ENCODE measurements at regions not wholly inside any gene's neighbourhood (a gene's known extent, or its start where the extent isn't known, plus 50 kb on each side); places are given as distances from the start of the nearest gene placed in this dataset.

DNA sequence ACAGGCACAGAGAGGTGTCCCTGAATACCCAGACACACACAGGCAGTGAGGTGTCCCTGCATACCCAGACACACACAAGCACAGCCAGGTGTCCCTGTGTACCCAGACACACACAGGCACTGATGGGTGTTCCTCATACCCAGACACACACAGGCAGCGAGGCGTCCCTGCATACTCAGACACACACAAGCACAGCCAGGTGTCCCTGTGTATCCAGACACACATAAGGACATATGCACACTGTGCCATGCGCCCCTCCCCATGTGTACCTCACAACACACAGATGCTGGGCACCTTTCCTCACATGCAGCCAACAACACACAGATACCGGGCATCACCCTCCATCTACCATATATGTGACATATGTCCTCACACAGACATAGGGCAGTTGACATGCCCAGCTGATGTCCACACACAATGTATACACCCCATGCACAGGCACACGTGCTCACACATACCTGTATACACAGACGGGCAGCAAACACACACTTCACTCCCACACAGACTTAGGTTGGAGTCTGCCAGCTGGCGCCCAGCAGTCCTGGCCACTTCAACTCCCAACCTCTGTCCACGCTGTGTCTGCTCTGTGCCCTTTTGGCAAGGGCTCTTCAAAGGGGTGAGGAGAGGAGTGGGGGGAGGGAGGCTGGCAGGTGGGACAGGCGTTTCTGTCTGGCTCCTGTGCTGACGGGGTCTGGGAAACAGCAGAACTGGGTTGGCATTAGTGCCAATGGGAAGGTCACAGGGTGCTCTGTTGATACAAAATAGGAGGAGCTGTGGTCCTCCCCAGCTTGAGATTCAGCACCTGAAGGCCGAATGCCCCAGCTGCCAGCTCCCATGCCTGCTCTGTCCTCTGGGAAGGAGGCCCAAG lies 69.4 kb upstream of the ALX4 start:
- H3K4me3 ChIP-seq (ENCODE audit: low read length), result no peak overlapping the region
- no peak for DNase-seq (ENCODE audit: low read depth)
- TF ChIP-seq, protein P1, sequence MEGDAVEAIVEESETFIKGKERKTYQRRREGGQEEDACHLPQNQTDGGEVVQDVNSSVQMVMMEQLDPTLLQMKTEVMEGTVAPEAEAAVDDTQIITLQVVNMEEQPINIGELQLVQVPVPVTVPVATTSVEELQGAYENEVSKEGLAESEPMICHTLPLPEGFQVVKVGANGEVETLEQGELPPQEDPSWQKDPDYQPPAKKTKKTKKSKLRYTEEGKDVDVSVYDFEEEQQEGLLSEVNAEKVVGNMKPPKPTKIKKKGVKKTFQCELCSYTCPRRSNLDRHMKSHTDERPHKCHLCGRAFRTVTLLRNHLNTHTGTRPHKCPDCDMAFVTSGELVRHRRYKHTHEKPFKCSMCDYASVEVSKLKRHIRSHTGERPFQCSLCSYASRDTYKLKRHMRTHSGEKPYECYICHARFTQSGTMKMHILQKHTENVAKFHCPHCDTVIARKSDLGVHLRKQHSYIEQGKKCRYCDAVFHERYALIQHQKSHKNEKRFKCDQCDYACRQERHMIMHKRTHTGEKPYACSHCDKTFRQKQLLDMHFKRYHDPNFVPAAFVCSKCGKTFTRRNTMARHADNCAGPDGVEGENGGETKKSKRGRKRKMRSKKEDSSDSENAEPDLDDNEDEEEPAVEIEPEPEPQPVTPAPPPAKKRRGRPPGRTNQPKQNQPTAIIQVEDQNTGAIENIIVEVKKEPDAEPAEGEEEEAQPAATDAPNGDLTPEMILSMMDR (IDR thresholded peaks at IDR 0.05; ENCODE audit: insufficient read depth, low read depth, low read length, missing control alignments), result no peak

DNA sequence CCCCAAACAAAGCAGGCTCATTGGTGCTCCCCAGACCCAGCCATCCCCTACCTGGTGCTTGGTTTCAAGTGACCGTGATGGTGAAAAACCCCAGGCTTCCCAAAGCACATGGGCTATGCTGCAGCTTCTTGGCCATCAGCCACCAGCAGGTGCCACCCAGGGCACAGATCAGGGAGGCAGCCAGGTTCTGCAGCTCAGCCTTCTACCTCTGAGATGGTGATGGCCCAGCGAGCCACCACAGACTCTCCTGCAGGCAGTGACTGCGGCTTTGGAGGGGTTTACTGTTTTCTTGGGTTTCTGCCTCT lies 70.0 kb upstream of the ALX4 start:
- DNase-seq (ENCODE audit: low read depth), result no peak
- no peak overlapping the region for H3K4me3 ChIP-seq (ENCODE audit: low read length)
- TF ChIP-seq, protein P1 (IDR thresholded peaks at IDR 0.05; ENCODE audit: insufficient read depth, low read depth, low read length, missing control alignments), result no peak

DNA sequence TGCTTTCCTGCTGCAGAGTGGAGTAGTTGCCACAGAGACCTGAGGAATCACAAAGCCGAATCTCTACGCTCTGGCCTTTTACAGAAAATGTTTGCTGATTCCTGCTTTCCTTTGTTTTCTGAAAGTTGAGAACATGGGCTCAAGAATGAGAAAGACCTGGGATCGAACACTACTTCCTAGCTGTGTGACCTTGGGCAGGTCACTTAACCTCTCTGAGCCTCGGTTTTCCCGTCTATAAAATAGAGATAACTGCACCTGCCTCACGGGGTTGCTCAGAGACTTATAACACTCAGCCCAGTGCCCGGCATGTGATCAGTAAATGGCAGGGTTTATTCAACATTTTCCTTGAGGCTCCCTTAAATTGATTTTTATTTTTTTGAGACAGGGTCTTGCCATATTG lies 70.9 kb upstream of the ALX4 start:
- DNase-seq (ENCODE audit: low read depth), result no peak
- no peak overlapping the region for H3K4me3 ChIP-seq (ENCODE audit: low read length)
- TF ChIP-seq, protein P1 (IDR thresholded peaks at IDR 0.05; ENCODE audit: insufficient read depth, low read depth, low read length, missing control alignments), result no peak

DNA sequence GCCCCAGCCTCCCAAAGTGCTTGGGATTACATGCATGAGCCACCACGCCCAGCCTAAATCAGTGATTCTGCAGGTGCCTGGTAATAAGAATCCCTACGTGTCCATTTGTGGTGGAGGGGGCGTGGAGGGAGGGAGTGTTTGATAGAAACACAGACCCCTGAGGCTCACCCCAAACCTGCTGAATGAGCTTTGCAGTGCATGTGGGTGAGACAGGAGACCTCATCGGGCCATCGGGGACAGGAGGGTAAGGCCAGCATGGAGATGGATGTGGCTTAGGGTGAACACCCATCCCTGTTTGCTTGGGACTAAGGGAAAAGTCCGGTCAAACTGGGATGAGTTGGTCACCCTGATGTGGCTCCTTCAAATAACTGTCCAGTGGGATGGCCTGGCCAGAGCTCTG lies 71.3 kb upstream of the ALX4 start:
- no peak for DNase-seq (ENCODE audit: low read depth)
- H3K4me3 ChIP-seq (ENCODE audit: low read length), result no peak overlapping the region
- TF ChIP-seq, protein P1 (IDR thresholded peaks at IDR 0.05; ENCODE audit: insufficient read depth, low read depth, low read length, missing control alignments), result no peak

DNA sequence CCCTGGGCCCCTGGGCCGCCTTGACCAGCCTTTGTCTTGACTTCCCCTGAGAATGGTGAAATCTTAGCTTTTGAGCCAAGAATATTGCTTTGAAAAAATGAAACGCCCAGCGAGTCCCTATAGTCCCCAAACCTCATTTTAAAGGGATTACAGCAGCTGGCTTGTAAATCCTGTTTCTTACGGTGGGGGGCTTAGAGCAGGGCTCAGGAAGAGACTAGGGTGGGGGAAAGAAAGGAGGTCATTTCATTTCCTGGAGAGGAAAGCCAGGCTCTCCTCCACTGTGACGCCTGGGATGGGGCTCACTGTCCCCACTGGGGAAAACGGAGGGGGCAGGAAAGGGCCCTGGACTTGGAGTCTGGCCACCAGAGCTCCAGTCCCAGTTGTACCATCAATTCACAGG lies 72.2 kb upstream of the ALX4 start:
- TF ChIP-seq, protein P1 (IDR thresholded peaks at IDR 0.05; ENCODE audit: insufficient read depth, low read depth, low read length, missing control alignments), result no peak
- H3K4me3 ChIP-seq (ENCODE audit: low read length), result no peak overlapping the region
- no peak for DNase-seq (ENCODE audit: low read depth)

DNA sequence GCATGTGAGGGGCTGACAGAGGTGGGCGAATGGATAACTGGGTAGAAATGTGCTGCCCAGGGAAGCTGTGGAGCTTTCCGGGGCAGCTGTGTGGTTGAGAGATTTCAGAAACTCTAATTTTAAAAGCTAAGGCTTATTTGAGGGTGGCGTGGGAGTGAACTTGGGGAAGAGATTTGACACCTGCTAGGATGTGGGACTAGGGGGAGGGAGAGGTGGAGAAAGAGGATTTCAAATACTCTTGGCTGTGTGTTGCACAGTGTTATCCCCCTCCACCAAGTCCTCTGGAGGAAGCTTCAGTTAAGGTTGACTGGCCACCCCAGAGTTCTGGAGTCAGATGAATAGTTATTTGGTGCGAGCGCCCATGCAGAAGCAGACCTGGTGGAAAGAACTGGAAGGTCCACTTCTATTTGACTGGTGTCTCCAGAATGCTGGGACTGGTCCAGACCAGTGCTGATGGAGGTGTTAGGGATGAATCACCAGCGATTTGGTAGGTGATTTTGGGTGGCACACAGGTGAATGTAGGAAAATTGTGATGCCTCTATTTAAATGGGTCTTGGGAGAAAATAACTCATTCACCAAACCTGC lies 72.8 kb upstream of the ALX4 start:
- no peak for DNase-seq (ENCODE audit: low read depth)
- no peak overlapping the region for H3K4me3 ChIP-seq (ENCODE audit: low read length)
- TF ChIP-seq, protein P1 (IDR thresholded peaks at IDR 0.05; ENCODE audit: insufficient read depth, low read depth, low read length, missing control alignments), result no peak

DNA sequence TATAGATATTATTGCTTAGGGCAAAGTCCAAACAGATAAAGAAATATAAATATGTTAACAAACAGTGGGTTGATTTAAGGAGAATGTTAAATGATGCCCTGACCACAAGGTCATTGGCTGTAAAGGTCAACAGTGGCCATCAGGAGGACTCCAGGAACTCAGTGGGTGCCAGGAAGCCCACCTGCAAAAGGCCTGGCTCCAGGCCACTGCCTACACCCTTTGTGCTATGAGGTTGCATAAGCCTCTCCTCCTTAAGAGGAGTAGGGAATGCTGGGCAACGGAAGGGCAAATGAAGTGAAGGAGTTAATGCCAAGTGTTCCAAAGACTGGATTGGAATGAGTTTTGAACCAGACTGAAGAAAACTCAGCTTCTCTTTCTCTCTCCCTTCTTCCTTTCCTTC lies 73.3 kb upstream of the ALX4 start:
- TF ChIP-seq, protein P1 (IDR thresholded peaks at IDR 0.05; ENCODE audit: insufficient read depth, low read depth, low read length, missing control alignments), result no peak
- DNase-seq (ENCODE audit: low read depth), result no peak
- H3K4me3 ChIP-seq (ENCODE audit: low read length), result no peak overlapping the region

All from epithelial cell of esophagus (primary cell).